Vagina (tissue), 2 donors: ENCODE measurements at regions not wholly inside any gene's neighbourhood (a gene's known extent, or its start where the extent isn't known, plus 50 kb on each side); places are given as distances from the start of the nearest gene placed in this dataset.

ENCODE experiments used
- CTCF ChIP-seq, 3 experiments: fragments of 450-650 bp in 2 of 3; fragments of 200-600 bp in 1 of 3; sonication (generic) in 1 of 3; IDR thresholded peaks; one replicate each; pipeline ENCODE4 v1.5.1; 2017 to 2019; ENCODE audit warnings: antibody characterized with exemption in 3 of 3, mild to moderate bottlenecking in 2 of 3, moderate library complexity in 2 of 3
- POLR2A ChIP-seq, 2 donors: fragments of 450-650 bp; IDR thresholded peaks; one replicate each; pipeline ENCODE4 v1.6.1; 2017; ENCODE audit warnings: antibody characterized with exemption in 2 of 2, mild to moderate bottlenecking in 2 of 2, moderate library complexity in 2 of 2

- TF ChIP-seq CTCF (IDR thresholded peaks at IDR 0.05) (no peak), POLR2A (IDR thresholded peaks at IDR 0.05) (no peak)
These were observed 425.9 kb downstream of the HTR1B start for GRCh38 chr6:77037439-77037838.
